HCEC 1CT (cell line): ENCODE measurements at regions not wholly inside any gene's neighbourhood (a gene's known extent, or its start where the extent isn't known, plus 50 kb on each side); places are given as distances from the start of the nearest gene placed in this dataset.
A peak's percentile ranks its signal among the peaks of the same experiment; 100 is the strongest.

ENCODE experiments used
- DNase-seq: peaks from one replicate; pipeline ENCODE4 v3.0.0-alpha.2; 2017

DNA sequence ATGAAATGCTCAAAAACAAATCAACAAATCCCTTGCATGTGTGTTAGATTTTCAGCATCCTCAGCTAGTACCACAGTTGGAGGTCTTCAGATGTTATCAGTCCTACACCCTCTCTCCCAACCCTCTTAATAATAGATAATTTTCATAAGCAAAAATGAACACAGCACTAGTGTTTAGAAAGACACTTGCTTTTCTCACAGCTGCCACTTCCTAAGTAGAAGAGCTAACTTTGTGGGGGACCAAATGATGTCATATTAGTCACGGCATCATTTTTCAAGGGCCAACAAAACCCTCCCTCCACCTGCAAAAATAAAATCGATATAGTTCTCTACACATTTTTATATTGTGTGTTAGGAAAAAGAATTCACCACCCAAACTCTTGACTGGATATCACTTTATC is 163.5 kb upstream of the GYPA start:
- no peak for DNase-seq

DNA sequence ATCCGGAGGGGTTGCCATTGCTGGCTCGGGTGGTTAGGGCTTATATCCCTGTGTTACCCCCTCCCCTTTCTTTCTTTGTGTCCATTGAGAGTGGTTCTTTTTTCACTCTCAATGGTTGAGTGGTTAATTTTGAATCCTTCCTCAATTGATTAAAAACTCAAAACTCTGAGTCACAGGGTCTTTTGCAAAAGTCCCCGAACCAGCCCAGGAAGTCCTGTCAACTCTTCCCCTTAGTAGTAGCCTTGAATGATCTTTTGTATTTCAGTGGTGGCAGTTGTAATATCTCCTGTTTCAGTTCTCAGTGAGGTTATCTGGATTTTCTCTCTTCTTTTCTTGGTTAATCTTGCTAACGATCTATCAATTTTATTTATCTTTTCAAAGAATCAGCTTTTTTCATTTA is 170.0 kb upstream of the GYPA start:
- DNase-seq = no peak

DNA sequence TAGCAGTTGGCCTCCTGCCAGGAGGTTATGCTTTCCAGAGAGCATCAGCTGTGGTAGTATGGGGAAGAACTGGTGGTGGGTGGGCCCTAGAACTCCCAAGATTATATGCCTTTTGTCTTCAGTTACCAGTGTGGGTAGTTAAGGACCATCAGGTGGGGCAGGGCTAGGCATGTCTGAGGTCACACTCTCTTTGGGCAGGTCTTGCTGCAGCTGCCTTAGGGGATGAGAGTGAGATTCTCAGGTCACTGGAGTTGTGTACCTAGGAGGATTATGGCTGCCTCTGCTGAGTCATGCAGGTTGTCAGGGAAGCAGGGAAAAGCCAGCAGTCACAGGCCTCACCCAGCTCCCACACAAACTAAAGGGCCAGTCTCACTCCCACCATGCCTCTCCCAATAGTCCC is 172.9 kb upstream of the GYPA start:
- no peak for DNase-seq

DNA sequence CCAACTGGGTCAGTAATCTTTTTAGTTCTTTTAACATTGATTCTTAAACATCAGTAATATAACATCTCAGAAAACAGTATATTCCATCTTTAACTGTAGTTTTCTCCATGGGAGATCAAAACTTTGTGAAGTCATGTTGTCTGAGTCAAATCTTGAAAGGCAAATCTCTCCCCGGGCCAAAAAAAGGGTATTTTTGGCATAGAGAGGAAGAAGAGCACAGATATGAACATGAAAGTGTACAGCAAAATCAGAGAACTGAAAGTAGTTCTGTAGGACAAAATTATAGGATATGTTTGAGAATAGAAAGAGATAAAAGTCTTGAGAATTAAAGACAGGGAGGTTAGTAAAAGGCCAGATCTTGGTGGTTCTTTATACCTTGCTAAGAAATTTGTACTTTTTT is 176.4 kb upstream of the GYPA start:
- no peak for DNase-seq

DNA sequence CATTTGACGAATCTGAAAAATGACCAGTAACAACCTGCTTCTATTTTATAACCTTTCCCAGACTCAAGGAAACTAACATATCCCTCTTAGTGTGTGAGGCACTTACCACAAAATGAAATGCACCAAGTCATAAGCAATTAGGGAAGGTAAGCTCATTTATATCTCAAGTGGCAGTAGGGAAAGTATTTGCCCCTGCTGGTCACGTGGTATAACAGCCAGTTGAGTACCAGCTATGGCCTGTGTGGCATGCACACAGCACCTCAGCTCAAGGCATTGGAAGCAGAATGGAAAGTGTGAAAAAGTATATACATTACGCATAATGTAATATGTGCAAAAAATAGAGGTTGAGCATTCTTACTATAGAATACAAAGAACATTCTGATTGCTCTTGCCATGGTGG is 178.3 kb upstream of the GYPA start:
- DNase-seq = no peak

DNA sequence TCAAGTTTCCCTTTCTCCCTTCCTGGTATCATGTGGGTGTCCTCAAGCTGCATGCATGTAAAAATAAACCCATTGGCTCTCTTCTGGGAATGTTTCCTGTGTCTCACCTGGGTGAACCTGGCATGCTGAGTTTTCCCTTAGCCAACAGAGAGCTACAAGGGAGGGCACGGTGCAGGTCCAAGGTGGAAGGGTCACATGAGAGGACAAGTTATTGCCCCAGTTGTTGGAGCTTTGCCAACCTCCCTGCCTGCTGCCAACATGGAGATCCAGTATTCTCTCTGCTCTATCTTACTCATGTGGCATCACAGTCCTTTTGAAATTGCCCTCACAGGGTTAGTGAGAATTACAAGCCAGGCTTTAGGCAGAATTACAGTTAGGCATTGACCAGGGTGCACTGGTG is 196.1 kb upstream of the GYPA start:
- DNase-seq = no peak

DNA sequence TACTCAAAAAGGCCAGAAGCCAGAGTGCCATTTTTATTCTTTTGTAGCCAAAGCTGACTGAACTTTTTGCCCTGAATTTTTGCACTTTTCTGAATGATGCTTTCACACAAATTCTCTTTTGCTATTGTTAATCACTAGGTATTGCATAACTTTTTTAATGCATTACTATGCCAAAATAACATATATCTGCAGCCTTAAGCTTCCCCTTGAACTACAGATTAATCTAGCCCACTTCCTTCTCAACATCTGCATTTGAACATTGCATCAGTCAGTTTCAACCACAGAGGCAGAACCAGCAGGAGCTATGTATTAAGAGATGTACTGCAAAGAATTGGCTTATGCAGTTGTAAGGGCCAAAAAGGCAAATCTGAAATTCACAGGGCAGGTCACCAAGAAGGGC is 197.6 kb upstream of the GYPA start:
- no peak for DNase-seq

DNA sequence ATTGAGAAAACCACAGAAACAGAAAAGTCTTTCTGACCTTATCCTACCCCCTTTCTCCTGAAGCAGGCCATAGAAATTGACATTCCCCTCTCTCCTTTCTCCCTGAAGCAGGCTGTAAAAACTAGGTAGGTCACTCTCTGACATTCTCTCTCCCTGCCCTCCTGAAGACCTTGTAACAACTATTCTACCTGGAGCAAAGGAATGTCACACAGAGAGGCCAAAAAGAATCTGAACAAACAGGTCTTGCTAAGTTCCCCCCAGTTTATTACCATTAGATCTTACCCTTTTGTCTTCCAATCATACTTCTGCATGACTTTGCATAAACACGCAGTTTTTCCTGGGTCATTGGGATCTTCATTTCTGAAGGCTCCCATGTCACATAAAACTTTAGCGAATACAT is 198.3 kb upstream of the GYPA start:
- no peak for DNase-seq

DNA sequence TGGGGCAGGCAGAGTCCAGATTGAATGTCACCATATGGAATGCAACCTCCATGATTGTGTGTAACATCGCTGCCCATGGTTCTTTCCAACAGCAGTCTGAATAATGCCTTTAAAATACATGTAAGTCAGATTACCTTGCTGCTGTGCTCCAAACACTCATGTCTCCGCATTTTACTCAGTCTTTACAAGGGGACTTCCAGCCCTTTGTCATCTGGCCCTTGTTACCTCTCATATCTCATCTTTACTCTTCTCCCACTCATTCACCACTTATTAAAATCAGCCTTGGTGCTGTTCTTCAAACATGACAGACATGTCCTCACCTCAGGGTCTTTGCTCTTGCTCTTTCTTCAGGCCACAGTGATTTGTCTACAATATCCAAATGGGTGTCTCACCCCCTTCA is 200.4 kb upstream of the GYPA start:
- no peak for DNase-seq

DNA sequence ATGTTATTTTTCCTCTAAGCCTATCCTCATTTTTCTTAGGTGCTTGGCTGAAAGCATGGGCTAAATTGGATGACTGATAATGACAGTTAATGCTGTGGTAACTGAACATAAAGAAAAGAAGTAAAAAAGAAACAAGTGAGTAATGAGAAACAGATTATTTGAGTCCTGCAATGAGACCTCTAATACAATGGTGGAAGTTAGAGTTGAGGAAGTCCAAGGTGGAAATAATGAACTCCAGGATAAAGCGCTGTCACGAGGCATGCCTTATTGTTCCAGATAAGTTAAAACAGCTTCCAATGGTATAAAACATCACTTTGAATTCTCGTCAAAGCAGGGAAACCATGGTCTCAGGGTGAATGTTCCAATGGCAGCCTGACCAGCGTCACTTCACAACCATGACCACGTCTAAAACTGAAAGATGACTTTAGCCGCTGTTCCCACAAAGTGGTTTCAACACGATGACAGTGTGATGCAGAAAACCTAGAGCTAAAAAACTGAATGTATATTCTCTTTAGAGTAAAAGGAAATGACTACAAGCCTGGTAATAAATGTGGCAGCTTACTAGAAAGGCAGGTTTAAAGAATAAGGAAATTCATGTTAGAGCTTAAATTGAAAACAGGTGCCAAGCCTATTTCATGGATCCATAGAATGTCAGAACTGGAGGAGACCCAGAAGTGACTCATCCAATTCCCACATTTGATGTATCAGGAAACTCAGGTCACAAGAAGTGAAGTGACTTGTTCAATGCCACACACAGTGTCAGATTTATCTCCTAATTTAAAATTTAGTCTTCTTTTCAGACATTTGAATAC is 202.6 kb upstream of the GYPA start:
- no peak for DNase-seq

DNA sequence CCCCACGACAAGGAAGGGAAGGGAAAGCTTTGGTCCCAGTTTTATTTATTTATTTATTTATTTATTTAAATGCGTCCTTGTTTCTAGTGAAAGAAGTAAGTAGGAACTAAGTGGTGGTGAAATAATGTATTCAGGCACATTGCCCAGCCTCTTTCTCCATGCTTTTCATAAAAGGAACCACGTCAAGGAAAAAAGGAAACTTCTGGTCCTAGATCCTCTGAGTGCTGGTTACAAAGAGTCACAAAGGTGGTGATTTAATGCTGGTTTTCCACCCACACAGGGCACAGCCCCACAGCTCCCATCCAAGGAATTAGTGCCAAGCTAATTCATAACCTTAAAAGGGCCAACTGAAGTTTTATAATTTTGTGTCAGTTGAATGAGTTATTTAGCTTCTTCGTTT is 206.6 kb upstream of the GYPA start:
- no peak for DNase-seq

DNA sequence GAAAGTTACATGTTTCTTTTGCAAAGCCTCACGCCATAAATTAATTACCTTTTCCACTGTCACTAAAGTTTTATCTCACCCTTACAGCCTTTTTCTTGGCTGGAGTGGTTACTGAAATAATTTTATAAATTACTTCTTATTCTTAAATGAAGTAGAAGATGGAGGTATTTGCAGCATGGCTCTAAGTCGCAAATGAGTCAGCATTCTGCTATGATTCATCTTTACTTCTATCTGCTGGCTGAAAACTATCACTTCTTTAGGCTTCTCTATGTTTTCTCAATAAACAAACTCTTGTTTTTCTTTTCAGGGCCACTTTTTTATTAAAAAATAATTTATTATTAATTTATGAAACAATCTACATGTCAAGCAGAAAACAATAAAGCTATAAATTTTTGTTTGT is 210.2 kb upstream of the GYPA start:
- no peak for DNase-seq

DNA sequence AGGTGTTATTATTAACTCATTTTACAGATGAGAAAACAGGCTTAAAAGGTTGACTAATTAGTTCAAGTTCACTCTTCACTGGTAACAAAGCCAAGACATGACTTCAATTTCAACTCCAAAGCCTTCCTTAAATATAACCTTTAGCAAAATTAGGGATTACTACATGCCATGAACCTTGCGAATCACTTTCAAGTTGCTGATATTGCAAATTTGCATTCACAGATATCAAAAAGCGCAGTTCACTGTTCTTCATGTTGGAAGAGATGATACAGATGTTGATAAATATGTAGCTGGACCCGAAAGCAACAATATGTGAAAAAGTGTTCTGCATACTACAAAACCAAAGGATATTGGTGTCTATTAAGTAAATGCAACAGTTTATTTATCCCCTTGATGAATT is 210.8 kb upstream of the GYPA start:
- no peak for DNase-seq

DNA sequence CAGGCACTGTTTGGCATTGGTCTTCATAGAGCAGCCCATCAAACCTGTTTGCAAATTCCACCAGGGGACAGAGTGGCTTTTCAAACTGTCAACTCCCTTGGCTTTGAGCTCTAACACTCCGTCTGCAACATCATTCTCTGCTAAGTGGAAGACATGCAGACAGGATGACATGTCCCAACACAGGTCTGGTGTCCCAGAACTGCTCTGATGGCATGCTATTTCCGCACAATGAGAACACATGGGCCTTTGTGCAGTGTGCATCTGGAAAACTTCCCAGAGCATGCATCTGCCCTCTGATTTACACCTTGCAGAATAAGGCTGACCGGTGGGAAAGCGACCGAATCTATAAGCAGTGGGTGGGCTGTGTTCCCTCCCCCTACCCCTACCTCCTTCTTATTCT is 212.8 kb upstream of the GYPA start:
- no peak for DNase-seq

DNA sequence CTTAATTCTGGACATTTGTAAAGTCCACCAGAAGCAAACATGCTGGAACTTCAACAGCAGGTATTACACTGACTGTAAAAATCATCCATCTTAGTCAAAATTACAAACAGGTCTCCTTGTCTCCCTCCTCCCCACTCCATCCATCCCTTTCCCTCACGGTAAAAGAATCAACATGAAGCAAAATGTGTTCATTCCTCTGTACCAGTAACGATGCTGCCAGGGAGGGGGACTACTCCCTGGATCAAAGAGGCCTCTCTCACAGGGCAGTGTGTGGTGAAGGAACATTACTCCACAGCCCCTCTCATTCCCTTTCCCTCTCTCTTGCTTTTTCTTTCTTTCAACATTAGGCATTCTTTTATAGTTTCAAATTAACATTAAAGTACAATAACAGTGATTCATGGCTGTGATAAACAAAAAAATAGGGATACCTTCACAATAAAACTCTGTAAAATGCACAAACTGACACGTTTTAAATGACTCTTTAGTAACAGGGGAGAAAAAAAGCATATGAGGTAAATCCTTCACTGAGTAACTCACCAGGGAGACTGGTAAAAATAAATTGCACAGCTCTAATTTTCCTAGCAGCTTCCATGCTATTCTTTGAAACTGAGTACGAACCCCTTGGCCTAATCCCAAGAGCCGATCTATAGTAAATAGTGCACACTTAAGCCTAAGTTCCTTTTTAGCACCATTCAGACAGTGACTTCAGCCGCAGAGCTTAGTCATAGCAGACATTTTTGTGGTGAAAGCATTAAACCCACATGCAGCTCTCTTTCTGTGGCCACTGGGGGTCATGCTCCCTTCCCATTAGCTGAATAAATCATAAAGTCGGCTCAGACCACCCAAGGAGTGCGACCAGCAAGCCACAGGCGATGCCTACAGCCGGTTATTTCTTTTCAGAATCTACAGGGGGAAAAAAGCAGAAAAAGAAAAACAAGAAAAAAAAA is 215.6 kb upstream of the GYPA start:
- peak; percentile 51 for DNase-seq

DNA sequence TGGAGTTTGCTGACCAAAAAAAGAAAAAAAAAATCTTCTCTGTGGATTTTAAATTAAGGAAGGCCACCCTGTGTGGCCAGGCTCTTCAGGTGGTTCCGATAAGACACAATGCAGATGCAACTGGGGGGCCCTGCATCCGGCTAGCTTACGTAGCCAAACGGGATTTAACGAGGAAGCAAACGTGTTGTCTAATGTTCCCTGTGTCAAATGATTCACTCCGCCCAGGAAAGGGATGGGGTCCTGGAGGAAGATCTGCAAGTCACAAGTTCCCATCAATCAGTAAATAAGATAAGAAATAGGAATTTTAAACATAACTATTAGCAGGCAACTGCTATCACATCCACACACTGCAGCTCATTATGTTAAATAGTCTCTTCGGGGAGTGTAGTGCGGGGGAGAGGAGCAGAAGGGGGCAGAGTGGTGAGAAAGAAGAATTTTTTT is 216.4 kb upstream of the GYPA start:
- DNase-seq = no peak

DNA sequence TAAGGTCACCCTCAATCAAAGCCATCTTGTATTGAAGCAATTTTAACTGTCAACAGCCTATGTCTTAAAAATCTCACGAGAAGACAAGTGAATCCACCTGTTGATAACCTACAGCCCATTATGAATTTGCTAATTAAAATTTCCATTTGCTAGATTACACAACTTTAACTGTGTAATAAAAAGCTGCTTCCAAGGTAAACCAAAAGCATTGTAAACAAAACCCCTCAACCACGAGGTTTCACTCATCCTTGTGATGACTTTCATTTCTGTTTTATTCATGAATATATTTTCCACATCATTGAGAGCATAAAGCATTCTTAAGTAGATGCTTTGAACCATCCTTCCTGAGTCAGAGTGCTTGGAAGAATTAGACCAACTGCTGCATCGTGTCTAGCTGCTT is 217.5 kb upstream of the GYPA start:
- DNase-seq = no peak

DNA sequence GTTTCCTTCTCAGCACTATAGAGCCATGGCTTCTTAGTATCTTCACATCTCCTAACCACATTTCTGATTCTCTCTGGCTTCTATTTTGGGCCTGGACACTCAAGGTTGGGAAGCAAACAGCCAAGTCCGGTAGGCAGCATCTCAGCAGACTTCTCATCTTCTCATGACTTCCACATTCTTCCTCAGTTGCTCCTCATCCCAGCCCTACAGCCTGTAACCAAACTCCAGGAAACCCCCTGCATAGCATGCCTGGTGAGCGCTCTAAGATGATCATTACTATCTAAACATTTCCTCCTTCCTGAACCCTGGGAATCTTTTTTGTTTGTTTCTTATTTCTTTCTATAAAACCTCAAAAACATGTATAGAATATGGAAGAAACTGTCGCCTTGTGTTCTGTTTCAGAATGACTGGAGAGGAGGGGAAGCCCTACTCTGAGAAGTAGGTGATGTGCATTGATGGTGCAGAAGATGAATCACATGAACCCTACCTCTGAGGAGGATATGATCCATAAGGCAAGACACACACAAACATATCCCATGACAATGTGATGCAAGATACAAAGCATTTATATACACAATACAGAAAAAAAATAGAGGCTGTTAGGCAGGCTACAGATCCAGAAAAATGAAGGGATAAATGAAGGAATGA is 219.8 kb upstream of the GYPA start:
- DNase-seq = no peak

DNA sequence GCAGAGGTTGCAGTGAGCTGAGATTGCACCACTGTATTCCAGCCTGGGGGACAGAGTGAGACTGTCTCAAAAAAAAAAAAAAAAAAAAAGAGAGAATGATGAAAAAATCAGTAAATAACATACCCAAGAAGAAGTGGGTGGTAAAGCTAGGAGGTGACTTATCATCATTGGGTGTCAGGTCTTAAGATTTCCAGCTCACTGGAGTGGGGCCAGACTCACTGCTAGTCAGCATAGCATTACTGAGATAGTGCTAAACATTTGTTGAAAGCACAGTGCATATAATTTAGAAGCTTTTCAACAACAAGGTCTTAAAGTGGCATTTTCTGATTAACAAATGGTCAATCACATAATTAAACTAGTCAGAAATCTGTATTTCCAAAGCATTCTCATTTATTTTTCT is 221.8 kb upstream of the GYPA start:
- DNase-seq = no peak

DNA sequence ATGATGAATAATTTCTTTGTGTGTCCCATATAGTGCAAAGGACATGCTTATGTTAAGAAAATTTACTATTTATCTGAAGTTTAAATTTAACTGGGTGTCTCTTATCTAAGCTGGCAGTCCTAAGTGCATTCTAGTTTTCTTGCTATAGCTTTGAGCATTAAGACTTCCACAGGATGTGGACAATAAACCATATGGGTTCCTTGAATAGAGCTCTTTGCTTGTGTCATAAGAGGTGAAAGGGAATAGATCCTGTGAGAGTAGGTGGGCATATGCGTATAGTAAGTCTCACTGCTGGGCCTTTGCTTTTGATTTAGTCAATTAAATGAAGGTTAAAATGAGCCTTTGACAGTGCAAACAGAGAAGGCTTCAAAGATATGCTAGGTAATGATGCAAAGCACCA is 223.4 kb upstream of the GYPA start:
- no peak for DNase-seq

DNA sequence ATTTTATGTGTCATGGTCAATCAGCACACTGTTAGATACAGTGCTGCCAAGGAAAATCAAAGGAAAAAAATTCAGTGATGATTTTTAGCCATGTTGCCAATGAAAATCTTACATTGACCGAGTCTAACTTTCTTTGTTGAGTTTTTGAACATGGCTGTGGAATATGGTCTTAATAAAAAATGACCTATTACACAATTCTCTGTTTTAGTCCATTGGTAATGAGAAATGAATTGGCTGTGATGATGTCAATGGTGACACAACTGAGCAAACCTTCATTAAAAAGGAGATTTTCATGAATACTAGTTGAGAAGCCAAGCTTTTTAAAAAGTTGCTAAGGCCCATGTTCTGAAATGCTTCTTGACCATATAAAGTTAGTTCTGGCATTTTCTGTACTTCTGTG is 225.9 kb upstream of the GYPA start:
- no peak for DNase-seq

DNA sequence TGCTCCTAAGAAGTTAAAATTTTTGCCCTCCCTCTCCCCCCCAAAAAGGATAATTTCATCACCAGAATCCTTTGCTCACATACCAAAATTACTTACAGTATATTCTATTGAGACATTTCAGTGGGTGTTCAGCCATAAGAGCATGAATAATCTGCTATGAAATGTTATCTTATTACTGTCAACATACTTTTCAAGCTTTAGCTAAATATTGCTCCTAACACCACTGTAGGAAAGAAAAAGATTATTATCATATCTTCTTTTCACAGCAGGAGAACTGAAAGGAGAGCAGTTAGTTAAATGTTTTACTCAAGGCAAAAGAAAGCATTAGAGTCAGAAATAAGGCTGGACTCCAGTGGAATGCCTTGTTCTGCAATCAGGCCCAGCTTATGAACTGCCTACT is 231.0 kb upstream of the GYPA start:
- DNase-seq = no peak

DNA sequence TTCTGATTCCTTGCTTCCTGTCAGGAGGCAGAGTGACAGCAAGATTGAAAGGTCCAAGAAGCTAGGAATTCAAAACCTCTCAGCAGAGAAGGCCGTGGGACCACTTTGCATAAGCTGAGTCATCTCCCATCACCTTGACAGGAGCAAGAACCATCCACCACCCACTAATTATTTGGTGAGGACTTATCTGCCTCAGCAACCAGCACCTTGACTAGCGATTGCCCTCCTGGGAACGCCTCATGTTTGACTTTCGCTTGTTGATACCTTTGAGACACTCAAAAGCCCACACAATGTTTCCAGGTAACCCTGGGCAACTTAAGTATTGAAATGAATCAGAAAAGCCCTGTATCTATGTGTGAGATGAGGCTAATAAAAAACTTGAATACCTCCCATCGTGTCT is 233.5 kb upstream of the GYPA start:
- DNase-seq = no peak

DNA sequence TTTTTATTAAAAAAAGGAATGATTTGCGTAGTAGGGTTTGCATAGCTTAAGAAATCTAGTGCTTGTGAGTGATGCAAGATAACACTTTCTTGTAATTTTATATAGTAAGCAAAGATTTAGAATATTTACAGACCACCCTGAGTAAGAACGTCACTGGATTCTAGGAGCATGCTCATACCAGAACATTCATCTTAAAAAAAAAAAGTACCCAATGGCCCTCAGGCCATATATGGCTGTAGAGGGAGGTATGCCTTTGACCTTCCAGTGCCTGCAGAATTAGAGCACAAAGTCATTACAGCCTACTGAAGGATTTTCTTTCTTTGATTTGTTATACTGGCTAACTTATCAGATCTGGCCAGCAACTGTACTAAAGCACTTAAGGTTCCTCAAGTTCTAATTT is 236.3 kb upstream of the GYPA start:
- no peak for DNase-seq
